RPMI8226 (cell line): ENCODE measurements at regions not wholly inside any gene's neighbourhood (a gene's known extent, or its start where the extent isn't known, plus 50 kb on each side); places are given as distances from the start of the nearest gene placed in this dataset.

Source experiments
- DNase-seq: peaks from one replicate; pipeline ENCODE4 v3.0.0-alpha.2; 2015

GRCh38 chr1:9179463-9180110 lies 50.7 kb upstream of the GPR157 start:
- DNase-seq: no peak

- DNase-seq: no peak
Observed at GRCh38 chr1:9180111-9180819, 51.4 kb upstream of the GPR157 start.

- DNase-seq: peak; percentile 69
Observed at GRCh38 chr1:9181176-9181906, 52.4 kb upstream of the GPR157 start.

DNA sequence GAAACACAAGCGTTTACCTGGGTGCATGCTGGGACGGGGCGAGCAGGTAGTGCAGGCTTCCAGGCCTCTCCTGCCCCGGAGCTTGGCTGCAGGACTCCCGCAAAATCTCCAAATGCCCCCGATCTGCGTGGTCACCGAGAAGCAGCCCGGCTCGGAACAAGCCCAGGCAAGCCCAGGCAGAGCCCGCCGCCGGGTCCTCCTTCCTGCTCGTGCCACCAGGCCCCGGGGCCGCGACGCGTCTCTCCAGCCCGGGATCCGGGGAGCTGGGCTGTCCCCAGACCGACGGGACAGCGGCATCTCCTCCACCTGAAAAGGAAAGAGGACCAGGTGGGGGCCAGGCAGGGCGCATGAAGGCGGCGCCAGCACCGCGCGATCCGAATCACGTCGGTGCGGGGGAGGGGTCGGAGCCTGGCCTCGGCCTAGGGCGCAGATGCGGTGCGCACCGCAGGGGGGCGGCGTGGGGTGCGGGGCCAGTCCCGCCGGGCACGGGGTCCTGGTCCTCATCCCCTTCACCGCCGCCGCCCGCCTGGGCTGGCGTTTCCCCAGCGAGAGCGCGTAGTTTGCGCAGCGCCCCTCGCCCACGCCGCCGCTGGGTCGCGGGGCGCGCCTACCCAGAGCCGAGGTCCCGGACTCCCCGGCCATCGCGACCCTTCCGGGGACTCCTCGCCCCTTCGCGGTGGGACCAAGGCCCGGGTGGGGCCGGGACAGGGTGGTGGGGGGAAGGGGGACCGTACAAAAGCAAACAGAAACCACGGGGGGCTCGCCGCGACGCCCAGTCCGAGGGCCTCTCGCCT lies 52.4 kb upstream of the H6PD start:
- DNase-seq: peak; percentile 55

- DNase-seq: no peak
Observed at GRCh38 chr1:9182784-9183257, 51.8 kb upstream of the H6PD start.

DNA sequence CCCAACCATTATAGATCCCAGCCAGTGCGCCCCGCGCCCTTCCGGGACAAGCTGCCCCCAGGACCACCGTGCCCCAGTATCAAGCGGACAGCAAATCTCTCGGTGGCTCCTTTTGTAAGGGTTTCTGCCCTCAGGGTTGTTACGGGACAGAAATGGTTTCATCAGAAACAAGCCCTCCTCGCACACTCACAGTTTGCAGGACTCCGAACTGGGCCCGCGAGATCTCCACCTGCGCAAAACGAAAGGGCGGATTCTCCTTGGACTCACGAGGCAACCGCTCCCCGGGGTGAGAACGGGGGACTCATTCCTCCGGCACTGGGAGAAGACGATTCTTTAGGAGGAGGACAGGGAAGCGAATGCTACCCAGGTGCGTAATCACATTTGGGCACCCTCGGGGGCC lies 51.1 kb upstream of the H6PD start:
- DNase-seq: no peak

GRCh38 chr1:9183898-9184297 lies 50.7 kb upstream of the H6PD start:
- DNase-seq: peak; percentile 70

- DNase-seq: no peak
Observed at GRCh38 chr1:9184749-9185148, 49.8 kb upstream of the H6PD start.
